ENCODE measurements at regions not wholly inside any gene's neighbourhood (a gene's known extent, or its start where the extent isn't known, plus 50 kb on each side); places are given as distances from the start of the nearest gene placed in this dataset.

GRCh38 chr2:48032765-48033164 lies 126.5 kb upstream of the FBXO11 start:
- Histone ChIP-seq H3K4me3 (no peak overlapping the region), H3K27ac (no peak overlapping the region), H3K9me3 (ENCODE audit: low read depth) (no peaks in the 10 kb centered on the region), H3K36me3 (no peaks in the 10 kb centered on the region), H3K27me3 (no peaks in the 10 kb centered on the region), H3K4me1 (ENCODE audit: low read depth) (no peaks in the 10 kb centered on the region)
- no peak for TF ChIP-seq CTCF (IDR thresholded peaks at IDR 0.05; ENCODE audit: low read depth, low read length)
- no peak for DNase-seq (ENCODE audit: low read depth in 1 of 2, low spot score in 1 of 2)

GRCh38 chr2:48034295-48034694 lies 128.0 kb upstream of the FBXO11 start:
- Histone ChIP-seq H3K9me3 (ENCODE audit: low read depth) (no peaks in the 10 kb centered on the region), H3K27me3 (no peaks in the 10 kb centered on the region), H3K4me1 (ENCODE audit: low read depth) (no peaks in the 10 kb centered on the region), H3K4me3 (no peak overlapping the region), H3K27ac (no peak overlapping the region), H3K36me3 (no peaks in the 10 kb centered on the region)
- TF ChIP-seq CTCF (IDR thresholded peaks at IDR 0.05; ENCODE audit: low read depth, low read length): no peak
- no peak for DNase-seq (ENCODE audit: low read depth in 1 of 2, low spot score in 1 of 2)

GRCh38 chr2:48036312-48036711 lies 130.0 kb upstream of the FBXO11 start:
- Histone ChIP-seq H3K36me3 (no peaks in the 10 kb centered on the region), H3K4me3 (no peak overlapping the region), H3K27ac (no peak overlapping the region), H3K27me3 (no peaks in the 10 kb centered on the region), H3K9me3 (ENCODE audit: low read depth) (no peaks in the 10 kb centered on the region), H3K4me1 (ENCODE audit: low read depth) (no peaks in the 10 kb centered on the region)
- TF ChIP-seq CTCF (IDR thresholded peaks at IDR 0.05; ENCODE audit: low read depth, low read length): no peak
- DNase-seq (ENCODE audit: low read depth in 1 of 2, low spot score in 1 of 2): no peak

- no peak for DNase-seq (ENCODE audit: low read depth in 1 of 2, low spot score in 1 of 2)
- H3K36me3 ChIP-seq: no peaks in the 10 kb centered on the region
- H3K27ac ChIP-seq: no peak overlapping the region
- H3K4me3 ChIP-seq: no peak overlapping the region
- no peaks in the 10 kb centered on the region for H3K27me3 ChIP-seq
- no peaks in the 10 kb centered on the region for H3K9me3 ChIP-seq (ENCODE audit: low read depth)
- no peaks in the 10 kb centered on the region for H3K4me1 ChIP-seq (ENCODE audit: low read depth)
- TF ChIP-seq CTCF (IDR thresholded peaks at IDR 0.05; ENCODE audit: low read depth, low read length): no peak
Measured at GRCh38 chr2:48039209-48039990, 133.1 kb upstream of the FBXO11 start.

GRCh38 chr2:48043131-48043700 lies 136.9 kb upstream of the FBXO11 start:
- no peaks in the 10 kb centered on the region for H3K36me3 ChIP-seq
- no peaks in the 10 kb centered on the region for H3K9me3 ChIP-seq (ENCODE audit: low read depth)
- peak overlapping the region; percentile 12 for H3K27ac ChIP-seq
- no peak overlapping the region for H3K4me3 ChIP-seq
- no peak for TF ChIP-seq CTCF (IDR thresholded peaks at IDR 0.05; ENCODE audit: low read depth, low read length)
- no peaks in the 10 kb centered on the region for H3K27me3 ChIP-seq
- H3K4me1 ChIP-seq (ENCODE audit: low read depth): no peaks in the 10 kb centered on the region
- DNase-seq (ENCODE audit: low read depth in 1 of 2, low spot score in 1 of 2): peak in 1 of 2 donors; percentile 3

Measured in cardiac muscle cell (in vitro differentiated cells and primary cell).